Gastroesophageal sphincter (tissue), 4 donors: ENCODE measurements at regions not wholly inside any gene's neighbourhood (a gene's known extent, or its start where the extent isn't known, plus 50 kb on each side); places are given as distances from the start of the nearest gene placed in this dataset.
"Not testable (repeated sequence)": the region's sequence is repeated elsewhere in the genome, so short reads cannot be mapped to it uniquely, and the experiment has no call there.

Source experiments
- ATAC-seq: fragments of 150-250 bp; one replicate; pipeline ENCODE4 v1.9.1; 2016; ENCODE audit warnings: mild to moderate bottlenecking, moderate library complexity
- H3K27ac ChIP-seq, 4 donors: fragments of 200-600 bp; sonication (generic) in 3 of 4; 1 replicate in 3 of 4; 2 replicates in 1 of 4; pipeline ENCODE4 v1.5.1; 2016 to 2019
- H3K27me3 ChIP-seq: fragments of 200-600 bp; sonication (generic); one replicate; pipeline ENCODE4 v1.5.1; 2019
- H3K36me3 ChIP-seq, 2 donors: fragments of 200-600 bp; sonication (generic); one replicate each; pipeline ENCODE4 v1.5.1; 2019; ENCODE audit warnings: control low read depth in 1 of 2
- H3K4me1 ChIP-seq, 3 donors: fragments of 200-600 bp; sonication (generic); 1 replicate in 2 of 3; 2 replicates in 1 of 3; pipeline ENCODE4 v1.5.1; 2016 to 2019; ENCODE audit warnings: control low read depth in 2 of 3
- H3K4me3 ChIP-seq, 2 donors: fragments of 200-600 bp; sonication (generic); one replicate each; pipeline ENCODE4 v1.5.1; 2019; ENCODE audit warnings: mild to moderate bottlenecking in 1 of 2, moderate library complexity in 1 of 2
- H3K9me3 ChIP-seq, 3 donors: fragments of 200-600 bp; sonication (generic); one replicate each; pipeline ENCODE4 v1.5.1; 2017 to 2019; ENCODE audit warnings: control low read depth in 2 of 3
- CTCF ChIP-seq, 4 experiments: fragments of 200-600 bp in 2 of 4; fragments of 450-650 bp in 2 of 4; sonication (generic) in 1 of 4; IDR thresholded peaks; one replicate each; pipeline ENCODE4 v1.5.1; 2017 to 2019; ENCODE audit warnings: antibody characterized with exemption in 4 of 4, mild to moderate bottlenecking in 2 of 4, moderate library complexity in 2 of 4
- EP300 ChIP-seq: sonication (generic); formaldehyde crosslinking; IDR thresholded peaks from one replicate; pipeline ENCODE4 v1.6.1; 2017; ENCODE audit warnings: antibody characterized with exemption, mild to moderate bottlenecking
- POLR2A ChIP-seq, 2 donors: fragments of 450-650 bp; IDR thresholded peaks; one replicate each; pipeline ENCODE4 v1.6.1; 2017; ENCODE audit warnings: antibody characterized with exemption in 2 of 2, mild to moderate bottlenecking in 2 of 2, moderate library complexity in 1 of 2
- POLR2AphosphoS5 ChIP-seq: sonication (generic); formaldehyde crosslinking; IDR thresholded peaks from one replicate; pipeline ENCODE4 v1.6.1; 2017; ENCODE audit warnings: antibody characterized with exemption
- WGBS, 2 donors: methylation state at CpG; one replicate each; pipeline ENCODE4 v1.1.5; 2018; ENCODE audit warnings: low coverage in 1 of 2; 5-methylcytosine and 5-hydroxymethylcytosine counted together

GRCh38 chr12:46603776-46604456, 221.9 kb downstream of the SLC38A4 start:
- H3K4me1 ChIP-seq = peaks cover 0 to 8% (median 0%) of the 10 kb centered on the region in 3 donors

GRCh38 chr12:46602474-46602873, 223.3 kb downstream of the SLC38A4 start:
- no peaks in the 10 kb centered on the region for H3K27me3 ChIP-seq
- peaks cover 0 to 16% (median 0%) of the 10 kb centered on the region in 3 donors for H3K9me3 ChIP-seq
- no peak overlapping the region for H3K4me3 ChIP-seq
- H3K4me1 ChIP-seq = no peaks in the 10 kb centered on the region
- H3K27ac ChIP-seq = no peak overlapping the region
- WGBS, 2 donors = 73 to 80% methylated on average over 1 of the region's 1 CpG
- no peak for TF ChIP-seq EP300
- TF ChIP-seq POLR2A (IDR thresholded peaks at IDR 0.05) = no peak
- TF ChIP-seq POLR2AphosphoS5 = no peak
- no peak for TF ChIP-seq CTCF (IDR thresholded peaks at IDR 0.05)
- no peak for ATAC-seq
- no peaks in the 10 kb centered on the region for H3K36me3 ChIP-seq

More at GRCh38 chr12:46603776-46604456, 221.9 kb downstream of the SLC38A4 start:
- H3K36me3 ChIP-seq = no peaks in the 10 kb centered on the region
- H3K27ac ChIP-seq = no peak overlapping the region
- ATAC-seq = no peak
- no peak overlapping the region for H3K4me3 ChIP-seq
- TF ChIP-seq EP300 (no peak), POLR2A (IDR thresholded peaks at IDR 0.05) (no peak), CTCF (IDR thresholded peaks at IDR 0.05) (no peak), POLR2AphosphoS5 (no peak)
- peaks cover 0 to 16% (median 0%) of the 10 kb centered on the region in 3 donors for H3K9me3 ChIP-seq
- no peaks in the 10 kb centered on the region for H3K27me3 ChIP-seq
- 72 to 83% methylated on average over 1 to 2 of the region's 3 CpGs for WGBS, 2 donors

GRCh38 chr12:46590991-46591703, 218.6 kb upstream of the SLC38A2 start:
- H3K27ac ChIP-seq = no peak overlapping the region
- peaks cover 0 to 5% (median 0%) of the 10 kb centered on the region in 3 donors for H3K9me3 ChIP-seq
- no peak for TF ChIP-seq POLR2A (IDR thresholded peaks at IDR 0.05)
- TF ChIP-seq POLR2AphosphoS5 = no peak
- no peak for TF ChIP-seq EP300
- no peak for TF ChIP-seq CTCF (IDR thresholded peaks at IDR 0.05)
- H3K4me3 ChIP-seq = no peak overlapping the region
- WGBS, 2 donors = 100% methylated on average over 1 of the region's 5 CpGs; no CpG with 5 or more reads in 1 of the 2 donors
- H3K4me1 ChIP-seq = no peaks in the 10 kb centered on the region
- H3K27me3 ChIP-seq = no peaks in the 10 kb centered on the region
- no peak for ATAC-seq
- H3K36me3 ChIP-seq = no peaks in the 10 kb centered on the region

GRCh38 chr12:46585854-46586621, 213.5 kb upstream of the SLC38A2 start:
- no peak for ATAC-seq
- WGBS, 2 donors = 77 to 86% methylated on average over 4 to 5 of the region's 7 CpGs
- no peaks in the 10 kb centered on the region for H3K27me3 ChIP-seq
- H3K4me3 ChIP-seq = no peak overlapping the region
- no peaks in the 10 kb centered on the region for H3K4me1 ChIP-seq
- TF ChIP-seq POLR2A (IDR thresholded peaks at IDR 0.05) (no peak), POLR2AphosphoS5 (no peak), EP300 (no peak), CTCF (IDR thresholded peaks at IDR 0.05) (no peak)
- no peaks in the 10 kb centered on the region for H3K36me3 ChIP-seq
- H3K27ac ChIP-seq = no peak overlapping the region
- peaks cover 0 to 10% (median 0%) of the 10 kb centered on the region in 3 donors for H3K9me3 ChIP-seq

- H3K27me3 ChIP-seq, H3K4me1 ChIP-seq, H3K36me3 ChIP-seq, ATAC-seq, H3K27ac ChIP-seq, H3K4me3 ChIP-seq: not testable (repeated sequence)
- 86 to 100% methylated on average over 1 to 4 of the region's 4 CpGs for WGBS, 2 donors
- peaks cover 0 to 10% (median 0%) of the 10 kb centered on the region in 3 donors for H3K9me3 ChIP-seq
Observed at GRCh38 chr12:46584098-46584497, 211.5 kb upstream of the SLC38A2 start.

GRCh38 chr12:46581990-46582389, 209.4 kb upstream of the SLC38A2 start:
- not testable (repeated sequence) for H3K4me3 ChIP-seq, H3K27ac ChIP-seq, H3K27me3 ChIP-seq, ATAC-seq, H3K4me1 ChIP-seq, H3K36me3 ChIP-seq
- WGBS, 2 donors = 80 to 87% methylated on average over 1 to 2 of the region's 2 CpGs
- H3K9me3 ChIP-seq = peaks cover 0 to 10% (median 0%) of the 10 kb centered on the region in 3 donors
